ENCODE measurements at regions not wholly inside any gene's neighbourhood (a gene's known extent, or its start where the extent isn't known, plus 50 kb on each side); places are given as distances from the start of the nearest gene placed in this dataset.

GRCh38 chr4:110900213-110900769 lies 277.4 kb upstream of the PITX2 start:
- no peak for FAIRE-seq

- no peak for FAIRE-seq
These were observed 279.6 kb upstream of the PITX2 start for GRCh38 chr4:110902500-110902899.

GRCh38 chr4:110904435-110905065 lies 281.7 kb upstream of the PITX2 start:
- FAIRE-seq = no peak

- FAIRE-seq = no peak
These were observed 282.5 kb upstream of the PITX2 start for GRCh38 chr4:110905367-110905766.

- no peak for FAIRE-seq
These were observed 285.0 kb upstream of the PITX2 start for GRCh38 chr4:110907801-110908313.

GRCh38 chr4:110914791-110915190 lies 291.9 kb upstream of the PITX2 start:
- FAIRE-seq = no peak

- FAIRE-seq = no peak
These were observed 292.4 kb upstream of the PITX2 start for GRCh38 chr4:110915301-110915700.

GRCh38 chr4:110916505-110916904 lies 293.6 kb upstream of the PITX2 start:
- FAIRE-seq = no peak

- FAIRE-seq = no peak
These were observed 295.0 kb upstream of the PITX2 start for GRCh38 chr4:110917835-110918234.

- FAIRE-seq = no peak
These were observed 298.1 kb upstream of the PITX2 start for GRCh38 chr4:110920990-110921389.

GRCh38 chr4:110924761-110925160 lies 301.9 kb upstream of the PITX2 start:
- FAIRE-seq = no peak

GRCh38 chr4:110926841-110927400 lies 304.0 kb upstream of the PITX2 start:
- FAIRE-seq = no peak

- FAIRE-seq = no peak
These were observed 310.5 kb upstream of the PITX2 start for GRCh38 chr4:110933341-110933740.

- FAIRE-seq = no peak
These were observed 321.6 kb upstream of the PITX2 start for GRCh38 chr4:110944501-110944900.

GRCh38 chr4:110945600-110945999 lies 322.7 kb upstream of the PITX2 start:
- no peak for FAIRE-seq

GRCh38 chr4:110949542-110949941 lies 326.7 kb upstream of the PITX2 start:
- FAIRE-seq = no peak

GRCh38 chr4:110950731-110951130 lies 327.9 kb upstream of the PITX2 start:
- FAIRE-seq = no peak

- FAIRE-seq = peak; percentile 39
These were observed 330.3 kb upstream of the PITX2 start for GRCh38 chr4:110953191-110953590.

GRCh38 chr4:110953898-110954297 lies 331.0 kb upstream of the PITX2 start:
- FAIRE-seq = no peak

- no peak for FAIRE-seq
These were observed 332.9 kb upstream of the PITX2 start for GRCh38 chr4:110955748-110956147.

- FAIRE-seq = peak; percentile 94
These were observed 336.3 kb upstream of the PITX2 start for GRCh38 chr4:110959041-110959643.

GRCh38 chr4:110961066-110961465 lies 338.2 kb upstream of the PITX2 start:
- no peak for FAIRE-seq

GRCh38 chr4:110962616-110963015 lies 339.7 kb upstream of the PITX2 start:
- no peak for FAIRE-seq

GRCh38 chr4:110963662-110964280 lies 340.9 kb upstream of the PITX2 start:
- no peak for FAIRE-seq

All from TTC549 (cell line).